HG03280 (cell line): ENCODE measurements at regions not wholly inside any gene's neighbourhood (a gene's known extent, or its start where the extent isn't known, plus 50 kb on each side); places are given as distances from the start of the nearest gene placed in this dataset.
A peak's percentile ranks its signal among the peaks of the same experiment; 100 is the strongest.
"Not testable (repeated sequence)": the region's sequence is repeated elsewhere in the genome, so short reads cannot be mapped to it uniquely, and the experiment has no call there.

Experiments used
- ATAC-seq: cut with Tn5 transposase; IDR thresholded peaks from one replicate; pipeline ENCODE4 v1.9.1; 2021; ENCODE audit warnings: mild to moderate bottlenecking, moderate library complexity; ENCODE audit not compliant: unreplicated experiment

DNA sequence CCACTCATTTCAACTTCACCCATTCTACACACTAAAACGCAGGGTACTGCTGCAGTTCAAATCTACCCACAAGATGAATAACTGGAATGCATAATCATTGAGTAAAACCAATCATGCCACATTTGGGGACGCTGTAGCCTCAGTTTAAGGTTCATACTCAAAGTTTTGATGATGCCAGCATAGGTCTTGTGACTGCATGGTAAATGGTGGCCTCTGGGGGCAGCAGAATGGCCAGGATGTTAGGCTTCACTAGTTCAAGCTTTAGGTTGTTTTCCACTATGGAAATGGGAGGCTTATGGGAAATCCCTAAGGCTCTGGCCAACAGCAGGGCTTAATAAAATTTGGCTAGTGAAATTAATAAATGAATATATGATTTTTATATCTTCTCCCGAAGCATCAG is 104.3 kb upstream of the TSC22D2 start:
- no peak for ATAC-seq

DNA sequence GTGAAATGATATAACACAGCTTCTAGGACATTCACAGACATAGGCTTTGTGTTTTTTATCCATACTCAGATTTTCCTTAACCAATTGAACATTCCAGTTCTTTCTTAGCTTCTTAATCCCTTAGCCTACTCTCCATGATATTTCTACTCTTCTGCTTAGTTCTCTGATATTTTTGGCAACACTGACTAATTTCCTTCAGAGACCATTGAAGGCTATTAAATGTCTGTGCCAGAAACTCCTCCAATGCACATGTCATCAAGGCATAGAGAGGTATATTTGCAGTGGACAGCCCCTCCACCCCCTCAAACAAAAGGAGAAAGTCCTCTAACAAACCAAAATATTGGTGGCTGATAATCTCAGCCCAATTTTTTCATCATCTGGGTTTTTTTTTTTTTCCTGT is 105.9 kb upstream of the TSC22D2 start:
- ATAC-seq, result no peak

DNA sequence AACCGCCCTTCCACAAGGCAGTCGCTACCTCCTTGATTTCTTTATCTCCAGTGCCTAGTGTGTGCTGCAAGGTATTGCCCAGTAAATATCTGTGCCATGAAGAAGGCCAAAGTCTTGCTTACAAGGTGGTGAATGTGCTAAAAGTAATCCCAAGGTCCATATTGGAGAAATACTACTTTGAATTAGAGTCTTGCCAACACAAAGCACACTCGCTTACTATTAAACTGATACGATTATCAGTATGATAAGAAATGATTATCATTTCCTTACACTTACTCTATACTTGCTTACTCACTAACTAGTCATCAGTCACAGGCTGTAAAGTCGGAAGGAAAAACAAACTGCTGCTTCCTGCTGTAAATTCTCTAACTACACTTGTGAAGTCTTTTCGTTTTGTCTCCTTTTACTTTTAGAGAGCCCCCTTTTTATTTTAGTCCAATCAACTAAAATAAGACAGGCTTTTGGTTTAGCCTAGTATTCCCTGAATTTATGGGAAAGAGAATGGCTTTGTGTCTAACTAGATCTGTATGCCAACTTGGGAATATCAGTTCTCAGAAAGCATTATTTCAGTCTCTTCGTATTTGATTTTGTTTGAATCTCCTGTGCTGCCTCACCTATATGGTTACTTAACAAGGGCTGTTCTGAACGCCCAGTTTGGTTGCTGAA is 107.1 kb upstream of the TSC22D2 start:
- ATAC-seq, result no peak

GRCh38 chr3:150300388-150300787 is 107.7 kb upstream of the TSC22D2 start:
- ATAC-seq, result no peak

DNA sequence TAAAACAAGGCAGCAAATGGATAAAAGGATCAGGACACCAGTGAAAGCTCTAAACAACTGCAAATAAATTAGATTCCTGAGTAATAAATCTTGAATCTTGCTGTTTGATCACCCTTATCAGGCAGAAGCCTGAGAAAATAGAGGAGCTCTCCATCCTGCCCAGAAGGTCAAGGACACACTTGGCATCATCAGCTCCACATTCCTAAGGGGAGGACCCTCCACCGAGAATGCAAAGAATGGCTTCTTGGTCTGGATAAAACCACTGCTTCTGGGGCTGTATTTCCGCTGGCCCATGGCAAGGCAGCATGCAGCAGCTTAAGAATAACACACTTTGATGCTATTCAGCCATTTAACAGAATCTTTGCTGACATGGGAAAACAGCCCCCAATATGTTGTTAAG is 108.9 kb upstream of the TSC22D2 start:
- no peak for ATAC-seq

DNA sequence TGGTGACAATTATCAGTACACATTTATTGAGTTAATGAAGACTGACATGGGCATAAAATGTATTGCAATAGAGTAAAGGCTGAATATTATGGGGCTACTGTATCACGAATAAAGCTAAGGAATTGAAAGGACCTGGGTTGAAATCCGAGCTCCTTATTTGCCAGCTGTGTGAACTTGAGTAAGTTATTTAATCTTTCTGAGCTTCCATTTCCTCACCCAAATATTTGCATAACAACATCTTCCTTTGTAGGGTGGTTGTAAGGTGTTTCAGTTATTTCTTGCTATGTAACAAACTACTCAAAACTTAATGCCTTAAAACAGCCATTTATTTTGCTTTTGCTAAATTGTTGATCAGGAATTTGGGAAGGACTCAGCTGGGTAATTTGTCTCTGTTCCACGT is 111.1 kb upstream of the TSC22D2 start:
- no peak for ATAC-seq

DNA sequence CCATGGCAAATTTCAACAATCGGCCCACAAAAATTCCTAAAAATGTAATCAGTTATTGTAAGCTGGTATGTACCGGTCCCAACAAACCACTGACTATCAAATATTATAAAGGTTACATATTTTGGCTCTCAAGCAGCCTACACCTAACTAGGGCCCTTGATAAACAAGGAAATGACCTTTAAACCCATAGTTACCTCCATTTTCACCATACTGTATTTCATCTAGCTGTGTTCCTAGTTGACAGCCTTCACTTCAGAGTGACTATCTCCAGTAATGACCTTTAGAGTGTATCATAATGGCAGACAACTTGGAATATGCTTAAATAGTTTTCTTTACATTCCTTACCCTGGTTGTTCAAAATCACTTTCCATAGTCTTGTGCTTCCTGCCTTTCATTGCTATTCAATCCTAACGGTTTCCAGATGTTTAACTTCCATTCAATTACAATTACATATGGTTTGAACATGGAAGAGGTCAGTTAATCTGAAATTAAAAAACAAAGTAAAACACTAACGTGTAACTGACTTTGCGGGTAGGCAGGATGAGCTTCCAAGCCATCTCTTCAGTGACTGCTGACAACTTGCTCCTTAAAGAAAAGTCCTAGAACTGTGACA is 111.9 kb upstream of the TSC22D2 start:
- no peak for ATAC-seq

- no peak for ATAC-seq
Measured at GRCh38 chr3:150293401-150294001, 114.6 kb upstream of the TSC22D2 start.

DNA sequence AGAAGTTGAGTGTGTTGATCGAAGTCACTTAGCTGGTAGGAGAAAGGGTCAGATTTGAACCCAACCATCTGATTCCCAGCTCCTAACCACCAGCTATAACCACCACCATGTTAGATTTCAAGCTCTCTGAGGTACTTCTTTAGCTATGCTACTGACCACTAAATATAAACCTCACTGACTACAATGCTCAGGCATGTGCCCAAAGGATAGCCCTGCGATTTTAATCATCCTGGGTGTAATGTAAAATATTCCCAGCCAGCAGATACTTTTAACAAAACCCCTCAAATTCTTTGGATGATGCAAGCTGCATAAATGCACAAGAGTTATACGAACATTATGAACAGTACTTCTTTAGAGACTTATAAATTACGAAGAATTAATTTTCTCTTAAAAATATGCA is 115.2 kb upstream of the TSC22D2 start:
- ATAC-seq, result no peak

- no peak for ATAC-seq
Measured at GRCh38 chr3:150291515-150291914, 116.6 kb upstream of the TSC22D2 start.

- ATAC-seq, result peak; percentile 72
Measured at GRCh38 chr3:150286390-150287147, 121.5 kb upstream of the TSC22D2 start.

GRCh38 chr3:150285601-150286000 is 122.5 kb upstream of the TSC22D2 start:
- ATAC-seq, result no peak

DNA sequence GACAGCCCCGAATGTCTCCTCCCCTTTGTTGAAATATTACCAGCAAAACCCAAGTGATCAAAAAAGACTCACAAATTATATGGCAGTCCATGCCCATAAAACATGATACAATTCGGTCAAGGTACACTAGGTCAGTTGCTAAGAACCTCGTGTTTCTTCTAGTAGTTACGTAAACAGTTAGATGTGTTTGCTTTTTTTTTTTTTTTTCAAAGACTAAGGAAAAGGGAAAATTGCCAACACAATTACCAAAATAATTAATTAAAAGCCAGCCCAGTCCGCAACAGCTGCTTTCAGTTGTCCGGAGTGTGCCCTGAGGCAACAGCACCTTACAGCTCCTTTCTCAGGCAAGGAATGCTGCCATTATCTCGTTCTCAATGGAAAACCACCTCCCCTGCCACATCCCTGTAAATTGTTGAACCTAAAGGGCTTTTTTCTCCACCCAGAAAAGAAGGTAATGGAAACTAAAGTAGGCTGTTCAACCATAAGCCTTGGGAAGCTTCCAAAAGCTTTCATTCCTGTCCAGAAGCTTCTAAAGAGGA is 129.2 kb upstream of the TSC22D2 start:
- ATAC-seq, result no peak

DNA sequence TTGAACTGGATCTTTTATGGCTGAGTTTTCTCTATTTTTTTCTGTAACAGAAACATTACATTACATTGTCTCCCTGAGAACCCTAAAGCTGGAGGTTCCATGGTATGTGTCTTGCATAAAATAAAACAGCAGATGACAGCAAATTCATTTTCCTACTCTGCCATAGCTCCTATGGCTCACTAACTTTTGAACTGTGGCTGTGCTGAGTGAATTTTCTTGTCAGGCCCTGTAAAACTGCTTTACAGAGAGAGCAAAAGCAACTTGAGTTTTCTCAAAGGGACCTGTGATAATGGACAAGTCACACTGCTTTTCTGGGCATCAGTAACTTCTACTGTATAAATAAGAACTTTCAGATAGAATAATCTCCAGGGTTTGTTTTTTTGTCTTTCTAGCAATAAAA is 129.9 kb upstream of the TSC22D2 start:
- ATAC-seq, result no peak

GRCh38 chr3:150277444-150277843 is 130.7 kb upstream of the TSC22D2 start:
- no peak for ATAC-seq

DNA sequence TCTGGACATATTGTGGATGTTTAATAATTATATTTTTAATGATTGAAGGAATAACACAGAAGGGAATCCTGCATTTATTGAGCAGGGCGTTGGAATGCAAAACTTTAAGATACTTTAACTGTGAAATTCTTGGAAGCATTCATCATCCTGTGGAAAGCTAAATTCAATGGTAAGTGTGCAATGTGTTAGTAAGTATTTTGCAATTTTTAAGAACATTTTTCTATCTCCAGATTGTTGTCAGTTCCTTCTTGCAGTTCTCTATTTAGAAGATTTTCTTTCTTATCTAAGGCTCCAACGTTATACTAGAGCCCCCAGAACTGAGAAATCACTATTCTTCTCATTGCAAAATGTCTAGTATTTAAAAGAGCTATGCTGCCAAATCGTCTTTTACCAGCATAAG is 132.2 kb upstream of the TSC22D2 start:
- ATAC-seq, result no peak

DNA sequence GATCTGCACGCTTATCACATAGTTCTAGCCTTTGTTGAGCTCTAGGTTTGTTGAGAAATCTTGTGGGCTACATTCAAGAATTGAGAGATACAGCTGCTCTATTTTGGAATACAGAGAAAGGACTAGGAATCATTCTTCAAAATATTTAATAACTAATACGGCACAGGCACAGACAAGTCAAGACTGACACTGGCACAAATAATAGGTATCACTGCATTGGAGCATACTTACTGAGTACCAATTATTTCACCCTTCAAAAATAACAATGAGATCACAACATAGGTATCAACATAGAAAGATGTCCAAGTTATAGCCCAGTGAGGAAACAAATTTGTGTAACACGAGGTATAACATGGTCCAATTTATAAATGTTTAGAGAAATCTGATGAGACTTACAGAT is 133.7 kb upstream of the TSC22D2 start:
- no peak for ATAC-seq

DNA sequence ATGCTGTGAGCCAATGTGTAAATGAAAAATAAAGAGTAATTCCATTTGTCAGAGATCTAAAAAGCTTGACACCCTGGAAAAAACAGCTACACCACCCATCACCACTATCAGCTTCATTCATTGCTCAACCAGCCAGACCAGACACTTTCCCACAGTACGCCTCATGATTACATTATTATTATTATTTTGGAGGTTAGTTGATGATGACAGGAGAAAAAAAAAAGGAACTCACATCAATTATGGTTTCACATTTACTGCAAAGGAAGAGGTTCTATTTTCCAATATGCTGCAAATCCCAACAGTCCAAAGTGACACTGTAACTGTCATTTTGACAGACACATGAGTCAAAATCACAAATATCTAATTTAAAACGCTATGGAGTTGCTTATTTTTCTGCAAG is 134.7 kb upstream of the TSC22D2 start:
- no peak for ATAC-seq

DNA sequence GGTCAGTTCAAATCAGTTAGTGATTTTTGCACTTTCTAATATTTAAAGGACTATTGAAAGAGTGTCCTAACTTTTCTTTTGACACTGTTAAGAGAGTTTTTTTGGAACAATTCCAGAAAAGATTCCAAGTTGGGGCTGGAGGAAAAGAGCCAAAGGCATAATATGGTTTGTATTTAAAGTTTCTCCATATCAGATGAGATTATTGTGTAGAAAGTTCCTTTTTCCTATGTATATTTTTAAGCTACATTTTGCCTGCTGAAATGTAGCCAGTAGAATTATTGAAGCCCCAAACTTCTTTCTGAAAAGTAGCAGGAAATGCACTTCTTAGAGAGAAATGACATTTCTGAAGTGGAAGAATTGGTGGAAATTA is 136.5 kb upstream of the TSC22D2 start:
- no peak for ATAC-seq

- no peak for ATAC-seq
Measured at GRCh38 chr3:150270883-150271590, 137.1 kb upstream of the TSC22D2 start.

- ATAC-seq, result not testable (repeated sequence)
Measured at GRCh38 chr3:150270444-150270843, 137.7 kb upstream of the TSC22D2 start.
